K562 (cell line): ENCODE measurements at regions not wholly inside any gene's neighbourhood (a gene's known extent, or its start where the extent isn't known, plus 50 kb on each side); places are given as distances from the start of the nearest gene placed in this dataset.

Experiments
- NFIX ChIP-seq: fragments of 250-450 bp; sonication (Bioruptor Pico); IDR thresholded peaks from 2 replicates; pipeline ENCODE4 v1.4.0; 2020; ENCODE audit warnings: low read depth, mild to moderate bottlenecking, moderate library complexity
- THRA ChIP-seq: fragments of 450-650 bp; IDR thresholded peaks from 2 replicates; pipeline ENCODE4 v1.6.1; 2017; ENCODE audit warnings: mild to moderate bottlenecking, moderate library complexity
- ZNF407 ChIP-seq: fragments of 450-650 bp; IDR thresholded peaks from 2 replicates; pipeline ENCODE4 v1.6.1; 2016; ENCODE audit warnings: low read depth
- ZNF592 ChIP-seq: fragments of 450-650 bp; IDR thresholded peaks from 2 replicates; pipeline ENCODE4 v1.6.1; 2017; ENCODE audit warnings: antibody characterized with exemption, mild to moderate bottlenecking
- ZNF75A ChIP-seq: fragments of 450-650 bp; formaldehyde crosslinking; IDR thresholded peaks from 2 replicates; pipeline ENCODE4 v1.4.0; 2020; ENCODE audit warnings: mild to moderate bottlenecking
- ZNF76 ChIP-seq: fragments of 250-450 bp; sonication (Bioruptor Pico); IDR thresholded peaks from 2 replicates; pipeline ENCODE4 v1.4.0; 2020; ENCODE audit warnings: mild to moderate bottlenecking, moderate library complexity, borderline replicate concordance
- ZNF780A ChIP-seq: fragments of 250-450 bp; sonication (Bioruptor Pico); IDR thresholded peaks from 2 replicates; pipeline ENCODE4 v1.5.0; 2021; ENCODE audit warnings: mild to moderate bottlenecking

- TF ChIP-seq ZNF407 (no peak), ZNF75A (CRISPR knock-in tag) (no peak), THRA (no peak), ZNF592 (no peak), ZNF780A (CRISPR knock-in tag) (no peak), NFIX (CRISPR knock-in tag) (no peak), ZNF76 (CRISPR knock-in tag) (no peak)
Observed at GRCh38 chr11:130640526-130640925, 192.1 kb downstream of the ADAMTS15 start (continued).
